GM23248 (cell line): ENCODE measurements at regions not wholly inside any gene's neighbourhood (a gene's known extent, or its start where the extent isn't known, plus 50 kb on each side); places are given as distances from the start of the nearest gene placed in this dataset.
A peak's percentile ranks its signal among the peaks of the same experiment; 100 is the strongest.
"Not testable (repeated sequence)": the region's sequence is repeated elsewhere in the genome, so short reads cannot be mapped to it uniquely, and the experiment has no call there.

Experiments used
- DNase-seq: peaks from one replicate; pipeline ENCODE4 v3.0.0-alpha.2; 2015
- H2AFZ ChIP-seq: fragments of 200-600 bp; sonication (generic); 2 replicates; pipeline ENCODE4 v1.6.1; 2016; ENCODE audit warnings: antibody characterized with exemption
- H3F3A ChIP-seq: fragments of 200-600 bp; sonication (generic); 2 replicates; pipeline ENCODE4 v1.6.1; 2016; ENCODE audit warnings: mild to moderate bottlenecking, antibody characterized with exemption, mixed run types; ENCODE audit not compliant: insufficient read depth
- H3K27ac ChIP-seq: fragments of 200-600 bp; sonication (generic); 2 replicates; pipeline ENCODE4 v1.5.1; 2016; ENCODE audit warnings: mild to moderate bottlenecking
- H3K27me3 ChIP-seq: fragments of 200-600 bp; sonication (generic); replicated peaks from 2 replicates; pipeline ENCODE4 v1.6.1; 2016; ENCODE audit warnings: mild to moderate bottlenecking; ENCODE audit not compliant: insufficient read depth
- H3K36me3 ChIP-seq: fragments of 200-600 bp; sonication (generic); 2 replicates; pipeline ENCODE4 v1.6.1; 2016; ENCODE audit warnings: low read depth, mild to moderate bottlenecking
- H3K4me1 ChIP-seq: fragments of 200-600 bp; sonication (generic); 2 replicates; pipeline ENCODE4 v1.6.1; 2016; ENCODE audit warnings: mild to moderate bottlenecking; ENCODE audit not compliant: insufficient read depth
- H3K4me2 ChIP-seq: fragments of 200-600 bp; sonication (generic); one replicate; pipeline ENCODE4 v1.6.1; 2016; ENCODE audit warnings: mild to moderate bottlenecking; ENCODE audit not compliant: unreplicated experiment
- H3K4me3 ChIP-seq: fragments of 200-600 bp; sonication (generic); 2 replicates; pipeline ENCODE4 v1.5.1; 2016; ENCODE audit warnings: mild to moderate bottlenecking
- H3K79me2 ChIP-seq: fragments of 200-600 bp; sonication (generic); 2 replicates; pipeline ENCODE4 v1.6.1; 2016; ENCODE audit warnings: mild to moderate bottlenecking; ENCODE audit not compliant: insufficient read depth
- H3K9ac ChIP-seq: fragments of 200-600 bp; sonication (generic); 2 replicates; pipeline ENCODE4 v1.6.1; 2016; ENCODE audit warnings: mild to moderate bottlenecking
- H3K9me2 ChIP-seq: fragments of 200-600 bp; sonication (generic); 2 replicates; pipeline ENCODE4 v1.6.1; 2016; ENCODE audit warnings: mixed run types, mild to moderate bottlenecking, moderate library complexity; ENCODE audit not compliant: insufficient read depth
- H3K9me3 ChIP-seq: fragments of 200-600 bp; sonication (generic); one replicate; pipeline ENCODE4 v1.6.1; 2017; ENCODE audit warnings: low read depth
- H4K20me1 ChIP-seq: fragments of 200-600 bp; sonication (generic); 2 replicates; pipeline ENCODE4 v1.6.0; 2016; ENCODE audit not compliant: insufficient read depth
- EZH2 ChIP-seq: fragments of 200-600 bp; sonication (generic); IDR thresholded peaks from 2 replicates; pipeline ENCODE4 v1.6.1; 2018; ENCODE audit warnings: antibody characterized with exemption, mild to moderate bottlenecking; ENCODE audit not compliant: insufficient read depth, poor library complexity, severe bottlenecking
- WGBS, 2 experiments: methylation state at CpG; one replicate each; pipeline ENCODE4 v1.1.6; 2015 to 2017; ENCODE audit warnings: low lambda C conversion rate in 2 of 2, low coverage in 1 of 2; ENCODE audit errors: missing lambda C conversion rate in 2 of 2; 5-methylcytosine and 5-hydroxymethylcytosine counted together
- in situ Hi-C: fragments of 300-500 bp; cut with MboI; formaldehyde crosslinking; loops from 2 replicates; pipeline ENCODE4 v1.15.0; 2020

DNA sequence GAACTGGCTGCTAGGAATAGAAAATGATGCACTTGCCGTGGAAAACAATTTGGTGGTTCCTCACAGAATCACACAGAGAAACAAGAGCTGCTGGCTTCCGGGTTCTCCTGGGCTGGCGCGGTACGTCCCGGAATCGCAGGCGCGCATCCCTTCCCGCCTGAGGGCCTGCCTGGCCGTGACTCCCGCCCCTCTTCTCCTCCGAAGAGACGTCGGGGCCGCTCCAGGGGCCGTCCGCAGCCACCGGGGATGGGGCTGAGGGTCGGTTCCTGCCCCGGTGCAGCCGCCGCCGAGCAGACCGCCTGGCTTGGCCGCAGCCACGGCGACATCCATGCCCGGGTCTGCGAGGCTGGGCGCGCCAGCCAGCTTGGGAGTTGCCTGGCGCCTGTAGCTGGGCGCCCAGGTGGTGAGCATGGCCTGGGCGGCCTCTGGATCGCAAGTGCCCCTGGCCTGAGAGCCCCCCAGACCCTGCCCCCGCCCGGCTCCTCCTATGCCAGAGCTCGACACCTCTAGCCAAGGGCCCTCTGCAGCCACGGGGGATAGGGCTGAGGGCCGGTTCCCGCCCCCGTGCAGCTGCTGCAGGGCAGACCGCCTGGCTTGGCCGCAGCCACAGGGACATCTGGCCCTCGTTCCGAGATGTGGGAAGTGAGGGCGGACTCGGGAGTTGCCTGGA lies 83.9 kb upstream of the ZNG1F start:
- Histone ChIP-seq H2AFZ (peak overlapping the region; percentile 60), H3K27me3 (peaks cover 14% of the 10 kb centered on the region), H3K4me3 (peak overlapping the region; percentile 47; the same call in 1 of the 2 replicates), H3K4me2 (peak overlapping the region; percentile 12)
- H3K27ac ChIP-seq, H3K9me3 ChIP-seq, in situ Hi-C loops, H4K20me1 ChIP-seq, H3K36me3 ChIP-seq, H3K9ac ChIP-seq, H3K9me2 ChIP-seq, H3K79me2 ChIP-seq, H3F3A ChIP-seq, H3K4me1 ChIP-seq: not testable (repeated sequence)
- 9 to 11% methylated on average over 35 to 40 of the region's 49 CpGs for WGBS, 2 experiments
- DNase-seq, result peak; percentile 0

DNA sequence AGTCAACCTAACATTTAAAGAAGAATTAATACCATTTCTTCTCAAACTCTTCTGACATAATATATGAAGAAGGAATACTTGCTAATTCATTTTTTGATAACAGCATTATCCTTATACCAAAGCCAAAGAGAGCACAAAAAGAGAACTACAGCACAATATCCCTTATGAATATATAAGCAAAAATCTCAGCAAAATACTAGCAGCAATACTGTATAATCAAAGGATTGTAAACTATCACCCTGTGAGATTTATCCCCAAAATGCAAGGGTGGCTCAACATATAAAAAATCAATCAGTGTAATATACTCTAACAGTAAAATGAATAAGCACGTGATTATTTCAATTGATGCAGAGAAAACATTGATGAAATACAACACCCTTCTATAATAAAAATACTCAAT lies 81.9 kb upstream of the ZNG1F start:
- H3K9ac ChIP-seq, H4K20me1 ChIP-seq, H3K9me2 ChIP-seq, H3K4me2 ChIP-seq, H3K27ac ChIP-seq, H3K9me3 ChIP-seq, in situ Hi-C loops, H2AFZ ChIP-seq, DNase-seq, H3K4me1 ChIP-seq, H3K36me3 ChIP-seq, H3K4me3 ChIP-seq, H3K79me2 ChIP-seq, H3F3A ChIP-seq: not testable (repeated sequence)
- 25 to 29% methylated on average over 1 of the region's 1 CpG for WGBS, 2 experiments
- peaks cover 17% of the 10 kb centered on the region for H3K27me3 ChIP-seq

DNA sequence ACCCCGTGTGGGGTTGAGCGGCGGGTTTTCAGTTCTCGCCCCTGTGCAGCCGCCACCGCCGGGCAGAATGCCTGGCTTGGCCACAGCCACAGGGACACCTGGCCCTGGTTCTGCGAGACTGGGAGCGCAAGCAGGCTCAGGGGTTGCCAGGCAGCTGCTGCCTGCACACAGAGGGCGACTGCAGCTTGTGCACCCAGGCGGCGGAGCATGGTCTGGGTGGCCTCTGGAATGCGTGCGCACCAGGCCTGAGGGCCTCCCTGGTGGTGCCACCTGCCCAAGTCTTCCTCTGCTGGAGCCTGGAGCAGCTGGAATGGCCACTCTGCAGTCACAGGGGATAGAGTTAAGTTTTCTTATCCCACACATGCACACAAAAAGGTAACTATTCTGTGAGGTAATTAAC lies 80.4 kb upstream of the ZNG1F start:
- H3K79me2 ChIP-seq, H4K20me1 ChIP-seq, H3K9me2 ChIP-seq, H3K9me3 ChIP-seq, H3K4me3 ChIP-seq, H3K4me1 ChIP-seq, in situ Hi-C loops, H3F3A ChIP-seq, DNase-seq, H2AFZ ChIP-seq, H3K36me3 ChIP-seq, H3K27ac ChIP-seq, H3K4me2 ChIP-seq, H3K9ac ChIP-seq: not testable (repeated sequence)
- H3K27me3 ChIP-seq, result peaks cover 17% of the 10 kb centered on the region
- WGBS, 2 experiments, result 27 to 41% methylated on average over 11 of the region's 14 CpGs

DNA sequence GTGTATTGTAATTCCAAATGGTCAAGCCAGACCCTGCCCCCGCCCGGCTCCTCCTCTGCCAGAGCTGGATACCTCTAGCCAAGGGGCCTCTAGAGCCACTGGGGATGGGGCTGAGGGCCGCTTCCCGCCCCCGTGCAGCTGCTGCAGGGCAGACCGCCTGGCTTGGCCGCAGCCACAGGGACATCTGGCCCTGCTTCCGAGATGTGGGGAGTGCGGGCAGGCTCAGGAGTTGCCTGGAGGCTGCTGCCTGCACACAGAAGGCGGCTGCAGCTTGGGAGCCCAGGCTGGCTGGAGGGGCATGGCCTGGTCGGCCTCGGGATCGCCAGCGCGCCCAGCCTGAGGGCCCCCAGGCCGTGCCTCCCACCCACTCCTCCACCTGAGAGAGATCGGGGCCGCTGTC lies 79.9 kb upstream of the ZNG1F start:
- H3F3A ChIP-seq, H3K9ac ChIP-seq, H3K4me1 ChIP-seq, H3K4me3 ChIP-seq, H3K9me2 ChIP-seq, H3K9me3 ChIP-seq, H2AFZ ChIP-seq, DNase-seq, H4K20me1 ChIP-seq, H3K79me2 ChIP-seq, H3K36me3 ChIP-seq, H3K27ac ChIP-seq, H3K4me2 ChIP-seq, in situ Hi-C loops: not testable (repeated sequence)
- 11 to 17% methylated on average over 17 to 18 of the region's 18 CpGs for WGBS, 2 experiments
- peaks cover 17% of the 10 kb centered on the region for H3K27me3 ChIP-seq

DNA sequence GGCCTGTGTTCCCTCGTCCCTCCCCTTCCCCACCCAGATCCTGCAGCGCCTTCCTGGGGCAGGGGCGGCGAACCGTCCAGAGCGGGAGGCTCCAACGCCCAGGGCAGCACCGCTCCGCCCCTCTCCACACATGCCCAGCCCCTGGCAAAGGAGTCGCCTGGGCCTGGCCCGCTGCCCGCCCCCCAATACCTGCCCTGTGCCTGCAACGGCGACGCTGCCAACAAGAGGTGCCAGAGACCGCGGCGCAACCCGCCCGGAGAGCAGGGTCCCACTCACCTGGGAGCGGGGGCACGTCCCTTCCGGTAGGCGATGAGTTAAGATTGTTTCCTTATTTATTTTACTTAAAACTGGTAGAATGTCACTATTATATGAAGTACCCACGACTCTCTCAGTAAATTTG lies 77.5 kb upstream of the ZNG1F start:
- in situ Hi-C loops, result not testable (repeated sequence)
- 6 to 10% methylated on average over 24 of the region's 25 CpGs for WGBS, 2 experiments
- peak; percentile 34 for TF ChIP-seq EZH2

DNA sequence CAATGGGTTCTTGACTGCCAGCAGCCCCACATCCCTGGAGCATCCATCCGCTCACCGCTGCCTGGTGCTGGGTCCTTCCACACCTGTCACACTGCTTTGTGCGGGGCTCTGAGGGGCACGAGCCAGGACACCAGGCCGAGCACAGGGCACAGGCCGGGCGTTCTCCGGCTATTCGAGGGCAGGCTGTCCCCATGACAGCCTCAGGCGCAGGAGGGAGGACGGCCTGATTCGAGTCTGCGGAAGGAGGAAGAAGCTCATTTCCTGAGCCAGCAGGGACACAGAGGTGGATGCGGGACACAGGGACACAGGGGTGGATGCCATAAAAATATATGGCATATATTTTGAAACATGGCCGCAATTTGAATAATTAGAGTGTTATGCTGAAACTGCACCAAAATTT lies 76.9 kb upstream of the ZNG1F start:
- H3K27ac ChIP-seq, H2AFZ ChIP-seq, H3K9me2 ChIP-seq, H3K36me3 ChIP-seq, H3F3A ChIP-seq, H3K4me3 ChIP-seq, DNase-seq, H3K79me2 ChIP-seq, H4K20me1 ChIP-seq, H3K4me1 ChIP-seq, H3K4me2 ChIP-seq, H3K9me3 ChIP-seq, H3K9ac ChIP-seq, in situ Hi-C loops: not testable (repeated sequence)
- 31 to 43% methylated on average over 11 to 13 of the region's 15 CpGs for WGBS, 2 experiments
- peaks cover 12% of the 10 kb centered on the region for H3K27me3 ChIP-seq

More for the DNA sequence above, 77.5 kb upstream of the ZNG1F start:
- not testable (repeated sequence) for H3K4me2 ChIP-seq, H3K36me3 ChIP-seq, H3F3A ChIP-seq, DNase-seq, H3K79me2 ChIP-seq, H3K4me3 ChIP-seq, H3K4me1 ChIP-seq, H3K27ac ChIP-seq, H3K9me3 ChIP-seq, H2AFZ ChIP-seq, H3K9me2 ChIP-seq, H3K9ac ChIP-seq, H4K20me1 ChIP-seq
- peaks cover 17% of the 10 kb centered on the region for H3K27me3 ChIP-seq

DNA sequence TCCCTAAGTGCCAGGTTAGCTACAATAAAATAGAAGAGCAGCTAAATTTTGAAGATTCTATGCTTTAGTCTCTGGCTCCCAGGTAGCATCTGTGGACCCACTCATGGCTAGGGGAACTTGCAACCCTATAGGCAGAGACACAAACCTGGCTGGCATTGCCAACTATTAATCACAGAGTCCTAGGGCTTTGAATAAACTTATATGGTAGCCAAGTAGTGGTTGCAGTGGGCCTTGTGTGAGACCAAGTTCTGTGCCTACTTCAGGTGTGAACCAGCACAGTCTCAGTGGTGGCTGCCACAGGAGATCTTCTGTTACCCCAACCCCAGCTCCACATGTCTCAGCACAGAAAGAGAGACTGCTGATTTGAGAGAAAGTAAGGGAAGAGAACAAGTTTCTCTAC lies 62.9 kb upstream of the ZNG1F start:
- H3K4me2 ChIP-seq, H3K9ac ChIP-seq, in situ Hi-C loops, H3K79me2 ChIP-seq, H2AFZ ChIP-seq, H3F3A ChIP-seq, H3K36me3 ChIP-seq, H3K27ac ChIP-seq, H3K4me3 ChIP-seq, H3K9me3 ChIP-seq, DNase-seq, H4K20me1 ChIP-seq, H3K4me1 ChIP-seq, H3K9me2 ChIP-seq, H3K27me3 ChIP-seq: not testable (repeated sequence)

DNA sequence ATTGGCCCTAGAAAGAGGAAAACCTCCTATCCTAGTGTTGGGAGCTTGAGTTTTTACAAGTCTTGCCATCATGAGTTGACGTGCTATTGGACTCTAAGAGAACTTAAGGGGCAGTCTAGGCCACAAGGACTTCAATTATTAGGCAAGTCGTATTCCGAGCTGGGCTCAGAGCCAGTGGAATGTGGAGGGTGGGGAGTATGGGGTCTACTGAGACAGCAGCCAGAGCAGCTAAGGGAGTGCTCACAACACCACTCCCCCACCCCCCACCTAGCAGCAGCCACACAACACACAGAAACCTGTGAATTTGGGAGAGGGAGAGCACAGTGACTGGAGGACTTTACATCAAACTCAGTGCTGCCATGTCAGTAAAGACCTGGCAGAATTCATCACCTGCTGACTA lies 62.0 kb upstream of the ZNG1F start:
- H4K20me1 ChIP-seq, H3K27ac ChIP-seq, H3K4me2 ChIP-seq, H3K9me3 ChIP-seq, H3K79me2 ChIP-seq, DNase-seq, H3K9ac ChIP-seq, H2AFZ ChIP-seq, H3K36me3 ChIP-seq, in situ Hi-C loops, H3K9me2 ChIP-seq, H3K27me3 ChIP-seq, H3F3A ChIP-seq, H3K4me1 ChIP-seq, H3K4me3 ChIP-seq: not testable (repeated sequence)
- 5 to 6% methylated on average over 3 of the region's 3 CpGs for WGBS, 2 experiments
